Psoas muscle (tissue), 7 donors: ENCODE measurements at regions not wholly inside any gene's neighbourhood (a gene's known extent, or its start where the extent isn't known, plus 50 kb on each side); places are given as distances from the start of the nearest gene placed in this dataset.

Experiments
- ATAC-seq, 4 donors: fragments of 200-7000 bp; cut with Tn5 transposase; one replicate each; pipeline ENCODE4 v1.9.1; 2020; ENCODE audit warnings: moderate library complexity in 3 of 4, mild to moderate bottlenecking in 2 of 4
- DNase-seq, 2 donors: peaks; one replicate each; pipeline ENCODE4 v3.0.0-alpha.2; 2020
- H3K27ac ChIP-seq: fragments of 200-600 bp; one replicate; pipeline ENCODE4 v1.8.0; 2022
- H3K27me3 ChIP-seq, 3 donors: fragments of 200-600 bp in 1 of 3; one replicate each; pipeline versions ENCODE4 v1.6.1 to v1.8.0; 2013 to 2022; ENCODE audit warnings: low read length in 2 of 3, mild to moderate bottlenecking in 2 of 3, moderate library complexity in 1 of 3; ENCODE audit not compliant: insufficient read depth in 3 of 3
- H3K36me3 ChIP-seq, 2 donors: fragments of 200-600 bp in 1 of 2; one replicate each; pipeline versions ENCODE4 v1.6.1 to v1.8.0; 2013 to 2022; ENCODE audit warnings: low read depth in 1 of 2, mild to moderate bottlenecking in 1 of 2, moderate library complexity in 1 of 2; ENCODE audit not compliant: insufficient read depth in 1 of 2
- H3K4me1 ChIP-seq: fragments of 200-600 bp; one replicate; pipeline ENCODE4 v1.8.0; 2022
- H3K4me3 ChIP-seq: fragments of 200-600 bp; one replicate; pipeline ENCODE4 v1.8.0; 2022; ENCODE audit warnings: mild to moderate bottlenecking
- H3K9me3 ChIP-seq: fragments of 200-600 bp; one replicate; pipeline ENCODE4 v1.8.0; 2022
- WGBS, 3 donors: extraction: QIAGEN DNeasy Blood & Tissue Kit; methylation state at CpG; one replicate each; pipeline versions ENCODE4 v1.1.6 to v1.1.7; 2013; 5-methylcytosine and 5-hydroxymethylcytosine counted together
- intact Hi-C, 2 donors: fragments of 100-400 bp; cut with DNase I; formaldehyde crosslinking; loops; one replicate each; pipeline versions ENCODE4 v1.11.0 to v1.14.2; 2022
- TF ChIP-seq, protein P1 (sequence below): fragments of 200-600 bp; IDR thresholded peaks from one replicate; pipeline ENCODE4 v1.8.0; 2022; ENCODE audit warnings: antibody characterized with exemption
- donor health status: healthy with polysubstance abuse.
- donor health status: DM: no; HTN: no; CAD: no; lungs with moderate emphysema.
- donor health status: Bipolar disorder and iron deficiency.
- donor health status: healthy.
- donor health status: DM: yes; HTN: yes; CAD: no.
- donor health status: DM: no; HTN: no; CAD: no.
- donor health status: DM: yes; HTN: yes; CAD: no.

DNA sequence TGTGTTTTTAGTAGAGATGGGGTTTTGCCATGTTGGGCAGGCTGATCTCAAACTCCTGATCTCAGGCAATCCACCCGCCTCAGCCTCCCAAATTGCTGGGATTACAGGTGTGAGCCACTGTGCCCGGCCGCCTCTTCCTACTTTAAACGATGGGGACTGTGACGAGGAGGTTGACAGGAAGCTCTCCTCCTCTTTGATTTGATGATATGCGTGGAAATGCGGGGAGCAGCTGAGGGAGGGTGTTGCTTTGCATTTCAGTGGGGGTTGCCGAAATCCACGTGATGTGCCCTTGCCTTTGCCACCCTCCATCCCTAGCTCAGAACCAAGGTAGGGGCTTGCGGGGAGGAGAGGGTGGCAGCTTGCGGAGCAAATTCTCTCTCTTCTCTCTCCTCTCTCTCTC, 189.6 kb downstream of the AACS start:
- DNase-seq (no peak), ATAC-seq (no peak)
- TF ChIP-seq, protein P1, sequence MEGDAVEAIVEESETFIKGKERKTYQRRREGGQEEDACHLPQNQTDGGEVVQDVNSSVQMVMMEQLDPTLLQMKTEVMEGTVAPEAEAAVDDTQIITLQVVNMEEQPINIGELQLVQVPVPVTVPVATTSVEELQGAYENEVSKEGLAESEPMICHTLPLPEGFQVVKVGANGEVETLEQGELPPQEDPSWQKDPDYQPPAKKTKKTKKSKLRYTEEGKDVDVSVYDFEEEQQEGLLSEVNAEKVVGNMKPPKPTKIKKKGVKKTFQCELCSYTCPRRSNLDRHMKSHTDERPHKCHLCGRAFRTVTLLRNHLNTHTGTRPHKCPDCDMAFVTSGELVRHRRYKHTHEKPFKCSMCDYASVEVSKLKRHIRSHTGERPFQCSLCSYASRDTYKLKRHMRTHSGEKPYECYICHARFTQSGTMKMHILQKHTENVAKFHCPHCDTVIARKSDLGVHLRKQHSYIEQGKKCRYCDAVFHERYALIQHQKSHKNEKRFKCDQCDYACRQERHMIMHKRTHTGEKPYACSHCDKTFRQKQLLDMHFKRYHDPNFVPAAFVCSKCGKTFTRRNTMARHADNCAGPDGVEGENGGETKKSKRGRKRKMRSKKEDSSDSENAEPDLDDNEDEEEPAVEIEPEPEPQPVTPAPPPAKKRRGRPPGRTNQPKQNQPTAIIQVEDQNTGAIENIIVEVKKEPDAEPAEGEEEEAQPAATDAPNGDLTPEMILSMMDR = no peak
- H3K4me1 ChIP-seq = no peaks in the 10 kb centered on the region
- H3K36me3 ChIP-seq = no peaks in the 10 kb centered on the region
- no peak overlapping the region for H3K27ac ChIP-seq
- no peak overlapping the region for H3K4me3 ChIP-seq
- H3K9me3 ChIP-seq = no peaks in the 10 kb centered on the region
- WGBS, 3 donors = 60 to 66% (median 61%) methylated on average over 11 of the region's 11 CpGs
- intact Hi-C loops = no loop called here
- H3K27me3 ChIP-seq = peaks cover 0 to 4% (median 0%) of the 10 kb centered on the region in 3 donors

DNA sequence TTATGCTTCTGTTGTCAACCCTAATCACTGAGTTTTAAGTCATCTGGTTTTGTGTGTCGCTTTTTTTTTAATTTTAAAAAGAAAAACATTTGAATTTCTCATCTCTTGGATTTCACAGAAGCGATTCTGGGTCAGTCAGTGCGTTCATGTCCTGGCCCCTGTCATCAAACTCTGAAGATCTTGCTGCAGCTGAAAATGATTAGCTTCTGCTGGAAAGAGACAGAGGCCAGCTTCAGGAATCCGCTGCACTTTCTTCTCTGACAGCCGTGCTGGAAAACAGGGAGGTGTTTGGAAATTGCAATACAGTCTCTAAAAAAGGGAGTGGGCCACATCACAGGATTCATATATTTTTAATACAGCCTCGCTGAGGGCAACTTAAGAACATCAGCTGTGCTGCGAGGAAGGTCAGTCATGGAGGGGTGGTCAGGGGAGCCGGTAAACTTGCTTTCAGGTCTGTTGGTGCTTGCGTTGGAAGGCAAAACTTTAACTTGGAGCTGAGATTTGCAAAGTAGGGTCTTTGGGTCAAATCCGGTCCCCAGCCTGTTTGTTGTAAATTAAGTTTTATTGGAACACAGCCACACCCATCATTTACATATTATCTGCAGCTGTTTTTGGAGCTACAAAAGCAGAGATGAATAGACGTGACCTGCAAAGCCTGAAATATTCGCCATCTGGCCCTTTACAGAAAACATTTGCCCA, 190.8 kb downstream of the AACS start:
- H3K27ac ChIP-seq = no peak overlapping the region
- no peaks in the 10 kb centered on the region for H3K9me3 ChIP-seq
- ATAC-seq (no peak), DNase-seq (no peak)
- H3K4me3 ChIP-seq = no peak overlapping the region
- no peaks in the 10 kb centered on the region for H3K4me1 ChIP-seq
- H3K27me3 ChIP-seq = peaks cover 0 to 4% (median 0%) of the 10 kb centered on the region in 3 donors
- intact Hi-C loops = no loop called here
- 56 to 62% (median 59%) methylated on average over 12 of the region's 12 CpGs for whole genome bisulfite sequencing, 3 donors
- TF ChIP-seq, protein P1 = no peak
- no peaks in the 10 kb centered on the region for H3K36me3 ChIP-seq

DNA sequence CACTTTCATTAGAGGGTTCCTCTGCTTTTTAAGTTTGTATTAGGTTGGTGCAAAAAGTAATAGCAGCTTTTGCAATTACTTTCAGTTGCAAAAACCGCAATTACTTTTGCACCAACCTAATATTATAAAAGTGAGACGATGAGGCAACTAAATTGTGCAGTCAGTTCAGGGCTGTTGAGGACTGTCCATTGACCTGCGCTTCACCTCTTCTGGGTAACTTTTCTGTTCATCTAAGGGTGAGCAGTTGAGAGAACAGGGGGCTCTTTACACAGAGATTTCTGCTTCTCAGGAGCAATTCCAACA, 191.3 kb downstream of the AACS start:
- DNase-seq = no peak
- no peak overlapping the region for H3K4me3 ChIP-seq
- intact Hi-C loops = no loop called here
- no peak overlapping the region for H3K27ac ChIP-seq
- H3K4me1 ChIP-seq = no peaks in the 10 kb centered on the region
- peaks cover 0 to 4% (median 0%) of the 10 kb centered on the region in 3 donors for H3K27me3 ChIP-seq
- no peak for ATAC-seq
- TF ChIP-seq, protein P1 = no peak
- WGBS, 3 donors = 71 to 92% (median 87%) methylated on average over 3 of the region's 3 CpGs
- no peaks in the 10 kb centered on the region for H3K36me3 ChIP-seq
- no peaks in the 10 kb centered on the region for H3K9me3 ChIP-seq

DNA sequence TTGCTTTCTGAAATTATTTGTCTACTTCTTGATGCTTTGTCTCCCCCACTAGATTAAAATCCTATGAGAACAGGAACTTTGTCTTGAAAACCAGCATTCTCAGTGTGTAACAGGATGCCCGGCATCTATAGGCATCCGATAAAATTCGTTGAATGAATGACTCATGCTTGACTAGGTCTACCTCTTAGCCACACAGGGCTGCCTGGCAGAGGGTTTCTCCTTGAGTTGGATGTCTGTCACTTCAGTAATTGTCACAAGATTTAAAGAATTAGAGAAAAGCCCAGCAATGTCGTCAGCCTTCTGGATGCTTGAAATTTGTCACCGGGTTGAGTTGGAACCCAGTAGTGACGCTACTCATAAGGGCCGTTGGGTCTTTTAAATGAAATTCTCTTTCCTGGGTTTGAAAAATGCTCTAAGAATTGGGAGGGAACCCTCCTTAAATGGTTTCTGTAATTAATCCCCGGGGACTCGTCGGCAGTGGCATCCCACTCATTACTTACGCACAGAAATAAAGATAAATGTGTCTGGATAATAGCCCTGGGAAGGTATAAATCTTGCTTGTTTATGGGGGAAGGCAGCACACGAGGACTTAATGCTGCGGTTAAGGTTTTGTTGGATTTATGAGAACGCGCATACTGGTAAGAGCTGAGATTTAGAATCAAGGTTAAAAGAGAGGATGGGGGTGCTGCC, 194.1 kb downstream of the AACS start:
- no peak for ATAC-seq

More for the DNA sequence above, 194.1 kb downstream of the AACS start:
- Histone ChIP-seq H3K27ac (no peak overlapping the region), H3K4me3 (no peak overlapping the region), H3K36me3 (no peaks in the 10 kb centered on the region), H3K9me3 (no peaks in the 10 kb centered on the region), H3K27me3 (peaks cover 0 to 4% (median 0%) of the 10 kb centered on the region in 3 donors), H3K4me1 (no peaks in the 10 kb centered on the region)
- intact Hi-C loops = no loop called here
- no peak for DNase-seq
- TF ChIP-seq, protein P1 = no peak
- WGBS, 3 donors = 59 to 60% (median 59%) methylated on average over 15 of the region's 15 CpGs
